B cell (primary cell): ENCODE measurements at regions not wholly inside any gene's neighbourhood (a gene's known extent, or its start where the extent isn't known, plus 50 kb on each side); places are given as distances from the start of the nearest gene placed in this dataset.

Experiments used
- ATAC-seq: fragments of 200-7000 bp; cut with Tn5 transposase; one replicate; pipeline ENCODE4 v1.10.0; 2021; ENCODE audit warnings: low read depth, mild to moderate bottlenecking, moderate number of reproducible peaks, moderate library complexity
- CTCF ChIA-PET: fragments of 350-600 bp; sonication (Branson Sonifier 250); formaldehyde crosslinking; loops from one replicate; lab custom pipeline; 2021; ENCODE audit warnings: antibody characterized with exemption, inconsistent platforms; lab: Charles Lee
- POLR2A ChIA-PET: fragments of 350-600 bp; sonication (Branson Sonifier 250); formaldehyde crosslinking; loops from one replicate; lab custom pipeline; 2021; ENCODE audit warnings: antibody characterized with exemption; lab: Charles Lee
- DNase-seq: peaks from one replicate; pipeline ENCODE4 v3.0.0; 2013
- H2AFZ ChIP-seq: 2 replicates; pipeline ENCODE4 v1.6.1; 2012; ENCODE audit warnings: mild to moderate bottlenecking, low read depth, low read length; ENCODE audit not compliant: insufficient read depth, poor library complexity, severe bottlenecking
- H3K27ac ChIP-seq, 2 donors: 1 replicate in 1 of 2; 2 replicates in 1 of 2; pipeline ENCODE4 v1.5.1; 2012 to 2013; ENCODE audit warnings: low read length in 2 of 2, mild to moderate bottlenecking in 2 of 2, moderate library complexity in 1 of 2
- H3K27me3 ChIP-seq, 4 experiments: fragments of 200-600 bp in 1 of 4; sonication (generic) in 1 of 4; replicated peaks in 1 of 4; 1 replicate in 2 of 4; 2 replicates in 2 of 4; pipeline versions ENCODE4 v1.6.1 to v1.7.0; 2013 to 2016; ENCODE audit warnings: low read length in 3 of 4, mild to moderate bottlenecking in 2 of 4, mixed read lengths in 1 of 4, moderate library complexity in 1 of 4; ENCODE audit not compliant: insufficient read depth in 4 of 4, control insufficient read depth in 3 of 4; ENCODE audit errors: control extremely low read depth in 1 of 4
- H3K36me3 ChIP-seq, 2 experiments: replicated peaks in 1 of 2; 1 replicate in 1 of 2; 2 replicates in 1 of 2; pipeline versions ENCODE4 v1.6.1 to v1.7.1; 2013; ENCODE audit warnings: low read length in 1 of 2; ENCODE audit not compliant: insufficient read depth in 2 of 2, control insufficient read depth in 1 of 2; ENCODE audit errors: control extremely low read depth in 1 of 2, extremely low read depth in 1 of 2
- H3K4me1 ChIP-seq, 2 donors: fragments of 200-600 bp in 1 of 2; sonication (generic) in 1 of 2; 1 replicate in 1 of 2; 2 replicates in 1 of 2; pipeline versions ENCODE4 v1.5.1 to v1.6.1; 2013 to 2017; ENCODE audit warnings: low read length in 2 of 2; ENCODE audit not compliant: control insufficient read depth in 2 of 2, insufficient read depth in 2 of 2
- H3K4me2 ChIP-seq: replicated peaks from 2 replicates; pipeline ENCODE3; 2012; ENCODE audit warnings: mild to moderate bottlenecking, low read depth, low read length; ENCODE audit not compliant: poor library complexity, severe bottlenecking
- H3K4me3 ChIP-seq, 5 experiments: fragments of 200-600 bp in 1 of 5; sonication (generic) in 1 of 5; 1 replicate in 3 of 5; 2 replicates in 2 of 5; pipeline versions ENCODE4 v1.5.1 to v1.7.0; 2011 to 2016; ENCODE audit warnings: low read length in 4 of 5, mild to moderate bottlenecking in 4 of 5, low read depth in 2 of 5, control low read depth in 1 of 5, moderate library complexity in 1 of 5; ENCODE audit not compliant: insufficient read depth in 1 of 5; ENCODE audit errors: control extremely low read depth in 1 of 5, extremely low read depth in 1 of 5
- H3K79me2 ChIP-seq: fragments of 200-600 bp; sonication (generic); one replicate; pipeline ENCODE4 v1.6.0; 2016; ENCODE audit warnings: low read length; ENCODE audit not compliant: control insufficient read depth, insufficient read depth
- H3K9ac ChIP-seq: fragments of 200-600 bp; sonication (generic); 2 replicates; pipeline ENCODE4 v1.6.1; 2017; ENCODE audit warnings: mild to moderate bottlenecking, low read length, moderate library complexity
- H3K9me3 ChIP-seq, 3 donors: one replicate each; pipeline versions ENCODE4 v1.6.1 to v1.7.1; 2013; ENCODE audit warnings: low read length in 2 of 3; ENCODE audit not compliant: control insufficient read depth in 2 of 3, insufficient read depth in 1 of 3; ENCODE audit errors: control extremely low read depth in 1 of 3
- H4K20me1 ChIP-seq: 2 replicates; pipeline ENCODE4 v1.6.0; 2012; ENCODE audit warnings: mild to moderate bottlenecking, low read length; ENCODE audit not compliant: insufficient read depth, control insufficient read depth, poor library complexity, severe bottlenecking
- H3K27ac Mint-ChIP-seq: one replicate; pipeline ENCODE4 v1.8.0; 2021; ENCODE audit warnings: mixed read lengths
- H3K27me3 Mint-ChIP-seq: one replicate; pipeline ENCODE4 v1.8.0; 2021; ENCODE audit warnings: mixed read lengths
- H3K4me1 Mint-ChIP-seq: one replicate; pipeline ENCODE4 v1.8.0; 2021; ENCODE audit warnings: mixed read lengths
- H3K4me3 Mint-ChIP-seq: one replicate; pipeline ENCODE4 v1.8.0; 2021; ENCODE audit warnings: mixed read lengths
- H3K9me3 Mint-ChIP-seq: one replicate; pipeline ENCODE4 v1.8.0; 2022; ENCODE audit warnings: mixed read lengths; ENCODE audit not compliant: insufficient read depth
- EZH2 ChIP-seq: IDR thresholded peaks from 2 replicates; pipeline ENCODE4 v1.6.1; 2012; ENCODE audit warnings: borderline replicate concordance, low read depth, mild to moderate bottlenecking, moderate library complexity, low read length; ENCODE audit not compliant: insufficient read depth, poor library complexity, severe bottlenecking
- WGBS: methylation state at CpG from one replicate; pipeline ENCODE4 v1.1.5; 2013; ENCODE audit warnings: missing lambda C conversion rate; ENCODE audit not compliant: insufficient coverage; 5-methylcytosine and 5-hydroxymethylcytosine counted together
- intact Hi-C: fragments of 100-400 bp; cut with micrococcal nuclease; formaldehyde crosslinking; loops from one replicate; pipeline ENCODE4 v1.10.0; 2022
- TF ChIP-seq, protein P1 (sequence below): fragments of 200-600 bp; IDR thresholded peaks from one replicate; pipeline ENCODE4 v1.8.0; 2022; ENCODE audit warnings: antibody characterized with exemption, mild to moderate bottlenecking

DNA sequence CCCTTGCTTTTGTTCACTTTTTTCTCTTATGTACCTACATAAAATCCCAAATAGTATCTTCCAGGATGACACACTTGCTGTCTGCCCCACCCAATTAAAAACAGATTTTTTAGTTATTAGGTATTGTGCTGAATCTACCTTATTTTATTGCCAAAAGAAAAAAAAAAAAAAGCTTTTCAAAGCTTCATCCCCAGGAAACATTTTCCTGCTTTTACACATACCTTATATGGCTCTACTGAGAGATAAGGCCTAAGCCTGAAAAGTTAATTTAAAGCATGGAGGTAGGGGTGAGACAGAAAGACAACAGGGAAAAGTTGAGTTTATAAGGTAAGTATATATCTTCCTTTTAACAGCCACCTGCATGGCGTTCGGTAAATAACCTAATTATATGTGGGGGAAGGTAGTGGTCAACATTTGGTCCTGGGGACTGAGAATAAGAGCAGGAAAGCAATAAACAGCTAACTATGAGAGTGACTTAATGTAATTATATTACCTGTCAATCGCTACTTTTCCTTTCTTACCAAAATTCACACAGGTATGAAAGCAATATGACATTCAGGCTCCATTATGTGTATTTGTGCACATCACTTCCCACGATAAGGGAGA is 54.6 kb upstream of the BOLA1 start:
- DNase-seq = no peak

DNA sequence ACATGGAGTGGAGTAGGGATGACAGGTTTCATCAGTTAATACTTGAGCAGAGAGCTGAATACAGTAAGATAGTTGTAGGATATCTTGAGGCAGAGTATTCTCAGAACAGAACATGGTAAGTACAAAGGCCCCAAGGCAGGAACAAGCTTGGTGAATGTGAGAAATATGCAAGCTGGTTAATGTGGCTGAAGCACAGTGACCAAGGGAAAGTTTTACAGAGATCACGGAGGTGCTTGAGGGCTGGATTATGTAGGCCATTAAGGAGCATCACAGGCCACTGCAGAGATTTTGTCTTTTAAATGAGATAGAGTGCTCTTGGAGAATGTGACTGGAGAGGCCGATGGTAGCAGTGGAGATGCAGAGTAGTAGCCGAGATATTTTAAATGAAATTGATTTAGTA is 54.0 kb upstream of the BOLA1 start:
- Histone ChIP-seq H3K9ac (peak overlapping the region; percentile 24), H3K36me3 (peaks cover 5 to 26% of the 10 kb centered on the region in 2 experiments), H3K79me2 (peaks cover 69% of the 10 kb centered on the region), H4K20me1 (peaks cover 37% of the 10 kb centered on the region), H3K9me3 (no peaks in the 10 kb centered on the region), H3K4me1 (peaks cover 53 to 58% of the 10 kb centered on the region in 2 donors), H3K27me3 (no peaks in the 10 kb centered on the region), H2AFZ (no peak overlapping the region), H3K4me2 (peak overlapping the region; percentile 74), H3K27ac (peak overlapping the region; percentile 7 to 44), H3K4me3 (peak overlapping the region in 3 of 5 experiments; percentile 0 to 81 (median 34))
- WGBS = 70% methylated on average over 3 of the region's 3 CpGs
- intact Hi-C loops = no loop called here
- no peak for TF ChIP-seq EZH2
- TF ChIP-seq, protein P1, sequence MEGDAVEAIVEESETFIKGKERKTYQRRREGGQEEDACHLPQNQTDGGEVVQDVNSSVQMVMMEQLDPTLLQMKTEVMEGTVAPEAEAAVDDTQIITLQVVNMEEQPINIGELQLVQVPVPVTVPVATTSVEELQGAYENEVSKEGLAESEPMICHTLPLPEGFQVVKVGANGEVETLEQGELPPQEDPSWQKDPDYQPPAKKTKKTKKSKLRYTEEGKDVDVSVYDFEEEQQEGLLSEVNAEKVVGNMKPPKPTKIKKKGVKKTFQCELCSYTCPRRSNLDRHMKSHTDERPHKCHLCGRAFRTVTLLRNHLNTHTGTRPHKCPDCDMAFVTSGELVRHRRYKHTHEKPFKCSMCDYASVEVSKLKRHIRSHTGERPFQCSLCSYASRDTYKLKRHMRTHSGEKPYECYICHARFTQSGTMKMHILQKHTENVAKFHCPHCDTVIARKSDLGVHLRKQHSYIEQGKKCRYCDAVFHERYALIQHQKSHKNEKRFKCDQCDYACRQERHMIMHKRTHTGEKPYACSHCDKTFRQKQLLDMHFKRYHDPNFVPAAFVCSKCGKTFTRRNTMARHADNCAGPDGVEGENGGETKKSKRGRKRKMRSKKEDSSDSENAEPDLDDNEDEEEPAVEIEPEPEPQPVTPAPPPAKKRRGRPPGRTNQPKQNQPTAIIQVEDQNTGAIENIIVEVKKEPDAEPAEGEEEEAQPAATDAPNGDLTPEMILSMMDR = no peak
- Mint-ChIP-seq H3K27ac (peak overlapping the region; percentile 7), H3K9me3 (no peaks in the 10 kb centered on the region), H3K27me3 (no peaks in the 10 kb centered on the region), H3K4me3 (peak overlapping the region; percentile 70), H3K4me1 (peaks cover 59% of the 10 kb centered on the region)
- POLR2A ChIA-PET = interaction anchor here (0.6 to 3.5 kb wide), 3 partner anchors 41 to 493 kb away, joined by 3 to 51 read pairs (median 3); partner anchors contain the start of gene VPS45
- ATAC-seq (no peak), DNase-seq (peak; percentile 6)
- CTCF ChIA-PET = interaction anchor here (1.7 kb wide), 1 partner anchor 39 kb away, joined by 5 read pairs; no protein-coding TSS in a partner anchor

More for the DNA sequence above, 54.6 kb upstream of the BOLA1 start:
- peaks cover 37% of the 10 kb centered on the region for H4K20me1 ChIP-seq
- H3K4me2 ChIP-seq = peak overlapping the region; percentile 74
- H3K79me2 ChIP-seq = peaks cover 64% of the 10 kb centered on the region
- Mint-ChIP-seq H3K4me1 (peaks cover 55% of the 10 kb centered on the region), H3K4me3 (peak overlapping the region; percentile 70), H3K9me3 (no peaks in the 10 kb centered on the region), H3K27ac (peak overlapping the region; percentile 42), H3K27me3 (no peaks in the 10 kb centered on the region)
- peak overlapping the region in 4 of 5 experiments; percentile 34 to 81 (median 60) for H3K4me3 ChIP-seq
- H3K9me3 ChIP-seq = no peaks in the 10 kb centered on the region
- POLR2A ChIA-PET = interaction anchor here (0.6 to 3.5 kb wide), 4 partner anchors 41 to 493 kb away, joined by 3 to 51 read pairs (median 4); partner anchors contain the start of gene VPS45
- CTCF ChIA-PET = interaction anchor here (1.0 to 1.7 kb wide), 2 partner anchors 40 to 42 kb away, joined by 4 to 5 read pairs; a partner anchor contains a TSS
- intact Hi-C loops = no loop called here
- H2AFZ ChIP-seq = no peak overlapping the region
- H3K27me3 ChIP-seq = no peaks in the 10 kb centered on the region
- TF ChIP-seq, protein P1 = no peak
- TF ChIP-seq EZH2 = no peak
- WGBS = no CpG with 5 or more reads among the region's 4 CpGs
- H3K9ac ChIP-seq = peak overlapping the region; percentile 24
- no peak for ATAC-seq
- H3K4me1 ChIP-seq = peaks cover 53 to 55% of the 10 kb centered on the region in 2 donors
- H3K36me3 ChIP-seq = peaks cover 5 to 26% of the 10 kb centered on the region in 2 experiments
- H3K27ac ChIP-seq = peak overlapping the region in 1 of 2 donors; percentile 44
